ENCODE measurements at regions not wholly inside any gene's neighbourhood (a gene's known extent, or its start where the extent isn't known, plus 50 kb on each side); places are given as distances from the start of the nearest gene placed in this dataset.

- DNase-seq (ENCODE audit: low spot score in 2 of 2), result no peak
- no peaks in the 10 kb centered on the region for H3K4me1 Mint-ChIP-seq
- H3K27ac Mint-ChIP-seq (ENCODE audit: low read depth), result no peak overlapping the region
- H3K4me3 Mint-ChIP-seq, result no peak overlapping the region
- no peaks in the 10 kb centered on the region for H3K36me3 Mint-ChIP-seq (ENCODE audit: insufficient read depth)
- peaks cover under 1% of the 10 kb centered on the region for H3K27me3 Mint-ChIP-seq
- H3K9me3 Mint-ChIP-seq, result no peaks in the 10 kb centered on the region
- no peak for ATAC-seq (replicated peaks; ENCODE audit: extremely low read depth, poor library complexity, severe bottlenecking)
Measured at GRCh38 chr15:69522361-69522760, 69.7 kb downstream of the RPLP1 start.

GRCh38 chr15:69523010-69524001, 70.7 kb downstream of the RPLP1 start:
- H3K4me1 Mint-ChIP-seq, result no peaks in the 10 kb centered on the region
- H3K27ac Mint-ChIP-seq (ENCODE audit: low read depth), result no peak overlapping the region
- no peaks in the 10 kb centered on the region for H3K27me3 Mint-ChIP-seq
- no peak for ATAC-seq (replicated peaks; ENCODE audit: extremely low read depth, poor library complexity, severe bottlenecking)
- DNase-seq (ENCODE audit: low spot score in 2 of 2), result peak; percentile 37
- H3K4me3 Mint-ChIP-seq, result no peak overlapping the region
- no peaks in the 10 kb centered on the region for H3K36me3 Mint-ChIP-seq (ENCODE audit: insufficient read depth)
- no peaks in the 10 kb centered on the region for H3K9me3 Mint-ChIP-seq

- H3K9me3 Mint-ChIP-seq, result no peaks in the 10 kb centered on the region
- no peak overlapping the region for H3K27ac Mint-ChIP-seq (ENCODE audit: low read depth)
- ATAC-seq (replicated peaks; ENCODE audit: extremely low read depth, poor library complexity, severe bottlenecking), result no peak
- H3K4me3 Mint-ChIP-seq, result no peak overlapping the region
- H3K27me3 Mint-ChIP-seq, result no peaks in the 10 kb centered on the region
- DNase-seq (ENCODE audit: low spot score in 2 of 2), result no peak
- H3K36me3 Mint-ChIP-seq (ENCODE audit: insufficient read depth), result no peaks in the 10 kb centered on the region
- no peaks in the 10 kb centered on the region for H3K4me1 Mint-ChIP-seq
Measured at GRCh38 chr15:69524296-69524695, 71.7 kb downstream of the RPLP1 start.

GRCh38 chr15:69524814-69525213, 72.2 kb downstream of the RPLP1 start:
- H3K36me3 Mint-ChIP-seq (ENCODE audit: insufficient read depth), result no peaks in the 10 kb centered on the region
- peaks cover 3% of the 10 kb centered on the region for H3K27me3 Mint-ChIP-seq

GRCh38 chr15:69525543-69525942, 72.9 kb downstream of the RPLP1 start:
- peaks cover 10% of the 10 kb centered on the region for H3K27me3 Mint-ChIP-seq
- H3K27ac Mint-ChIP-seq (ENCODE audit: low read depth), result no peak overlapping the region
- no peaks in the 10 kb centered on the region for H3K4me1 Mint-ChIP-seq
- ATAC-seq (replicated peaks; ENCODE audit: extremely low read depth, poor library complexity, severe bottlenecking) (no peak), DNase-seq (ENCODE audit: low spot score in 2 of 2) (no peak)
- H3K36me3 Mint-ChIP-seq (ENCODE audit: insufficient read depth), result no peaks in the 10 kb centered on the region
- no peak overlapping the region for H3K4me3 Mint-ChIP-seq
- H3K9me3 Mint-ChIP-seq, result no peaks in the 10 kb centered on the region

More at GRCh38 chr15:69524814-69525213, 72.2 kb downstream of the RPLP1 start:
- ATAC-seq (replicated peaks; ENCODE audit: extremely low read depth, poor library complexity, severe bottlenecking) (no peak), DNase-seq (ENCODE audit: low spot score in 2 of 2) (no peak)
- Mint-ChIP-seq H3K27ac (ENCODE audit: low read depth) (no peak overlapping the region), H3K4me3 (no peak overlapping the region), H3K4me1 (no peaks in the 10 kb centered on the region), H3K9me3 (no peaks in the 10 kb centered on the region)

- Mint-ChIP-seq H3K27me3 (peaks cover 12% of the 10 kb centered on the region), H3K4me1 (no peaks in the 10 kb centered on the region), H3K27ac (ENCODE audit: low read depth) (no peak overlapping the region), H3K4me3 (no peak overlapping the region), H3K36me3 (ENCODE audit: insufficient read depth) (no peaks in the 10 kb centered on the region), H3K9me3 (no peaks in the 10 kb centered on the region)
- ATAC-seq (replicated peaks; ENCODE audit: extremely low read depth, poor library complexity, severe bottlenecking) (no peak), DNase-seq (ENCODE audit: low spot score in 2 of 2) (no peak)
Measured at GRCh38 chr15:69526081-69527061, 73.8 kb downstream of the RPLP1 start.

- Mint-ChIP-seq H3K9me3 (no peaks in the 10 kb centered on the region), H3K27ac (ENCODE audit: low read depth) (no peak overlapping the region), H3K36me3 (ENCODE audit: insufficient read depth) (no peaks in the 10 kb centered on the region), H3K27me3 (peaks cover 18% of the 10 kb centered on the region), H3K4me3 (no peak overlapping the region), H3K4me1 (no peaks in the 10 kb centered on the region)
- ATAC-seq (replicated peaks; ENCODE audit: extremely low read depth, poor library complexity, severe bottlenecking) (no peak), DNase-seq (ENCODE audit: low spot score in 2 of 2) (no peak)
Measured at GRCh38 chr15:69529141-69529540, 76.5 kb downstream of the RPLP1 start.

- H3K27ac Mint-ChIP-seq (ENCODE audit: low read depth), result no peak overlapping the region
Measured at GRCh38 chr15:69529961-69530633, 77.5 kb downstream of the RPLP1 start.

GRCh38 chr15:69530991-69531664, 78.5 kb downstream of the RPLP1 start:
- no peak for ATAC-seq (replicated peaks; ENCODE audit: extremely low read depth, poor library complexity, severe bottlenecking)
- Mint-ChIP-seq H3K9me3 (no peaks in the 10 kb centered on the region), H3K27me3 (peaks cover 18% of the 10 kb centered on the region), H3K4me1 (no peaks in the 10 kb centered on the region), H3K36me3 (ENCODE audit: insufficient read depth) (no peaks in the 10 kb centered on the region), H3K4me3 (no peak overlapping the region), H3K27ac (ENCODE audit: low read depth) (no peak overlapping the region)
- no peak for DNase-seq (ENCODE audit: low spot score in 2 of 2)

More at GRCh38 chr15:69529961-69530633, 77.5 kb downstream of the RPLP1 start:
- Mint-ChIP-seq H3K27me3 (peaks cover 18% of the 10 kb centered on the region), H3K36me3 (ENCODE audit: insufficient read depth) (no peaks in the 10 kb centered on the region), H3K4me3 (no peak overlapping the region), H3K9me3 (no peaks in the 10 kb centered on the region), H3K4me1 (no peaks in the 10 kb centered on the region)
- no peak for DNase-seq (ENCODE audit: low spot score in 2 of 2)
- ATAC-seq (replicated peaks; ENCODE audit: extremely low read depth, poor library complexity, severe bottlenecking), result no peak

- Mint-ChIP-seq H3K4me1 (no peaks in the 10 kb centered on the region), H3K9me3 (no peaks in the 10 kb centered on the region), H3K36me3 (ENCODE audit: insufficient read depth) (no peaks in the 10 kb centered on the region), H3K27ac (ENCODE audit: low read depth) (no peak overlapping the region), H3K4me3 (no peak overlapping the region), H3K27me3 (peaks cover 18% of the 10 kb centered on the region)
- DNase-seq (ENCODE audit: low spot score in 2 of 2) (no peak), ATAC-seq (replicated peaks; ENCODE audit: extremely low read depth, poor library complexity, severe bottlenecking) (no peak)
Measured at GRCh38 chr15:69531665-69532027, 79.0 kb downstream of the RPLP1 start.

GRCh38 chr15:69532066-69532465, 79.4 kb downstream of the RPLP1 start:
- H3K36me3 Mint-ChIP-seq (ENCODE audit: insufficient read depth), result no peaks in the 10 kb centered on the region
- no peaks in the 10 kb centered on the region for H3K4me1 Mint-ChIP-seq
- H3K27me3 Mint-ChIP-seq, result peaks cover 18% of the 10 kb centered on the region
- DNase-seq (ENCODE audit: low spot score in 2 of 2) (no peak), ATAC-seq (replicated peaks; ENCODE audit: extremely low read depth, poor library complexity, severe bottlenecking) (no peak)
- H3K27ac Mint-ChIP-seq (ENCODE audit: low read depth), result no peak overlapping the region
- H3K4me3 Mint-ChIP-seq, result no peak overlapping the region
- no peaks in the 10 kb centered on the region for H3K9me3 Mint-ChIP-seq

- H3K27ac Mint-ChIP-seq (ENCODE audit: low read depth), result no peak overlapping the region
- no peaks in the 10 kb centered on the region for H3K36me3 Mint-ChIP-seq (ENCODE audit: insufficient read depth)
- H3K27me3 Mint-ChIP-seq, result peaks cover 18% of the 10 kb centered on the region
- DNase-seq (ENCODE audit: low spot score in 2 of 2) (no peak), ATAC-seq (replicated peaks; ENCODE audit: extremely low read depth, poor library complexity, severe bottlenecking) (no peak)
- H3K4me1 Mint-ChIP-seq, result no peaks in the 10 kb centered on the region
- H3K9me3 Mint-ChIP-seq, result no peaks in the 10 kb centered on the region
- no peak overlapping the region for H3K4me3 Mint-ChIP-seq
Measured at GRCh38 chr15:69532856-69533255, 80.2 kb downstream of the RPLP1 start.

Measured in central memory CD8-positive, alpha-beta T cell (primary cell).